GM21515 (cell line): ENCODE measurements at regions not wholly inside any gene's neighbourhood (a gene's known extent, or its start where the extent isn't known, plus 50 kb on each side); places are given as distances from the start of the nearest gene placed in this dataset.

ENCODE experiments used
- ATAC-seq: cut with Tn5 transposase; IDR thresholded peaks from one replicate; pipeline ENCODE4 v1.9.1; 2021; ENCODE audit not compliant: unreplicated experiment

DNA sequence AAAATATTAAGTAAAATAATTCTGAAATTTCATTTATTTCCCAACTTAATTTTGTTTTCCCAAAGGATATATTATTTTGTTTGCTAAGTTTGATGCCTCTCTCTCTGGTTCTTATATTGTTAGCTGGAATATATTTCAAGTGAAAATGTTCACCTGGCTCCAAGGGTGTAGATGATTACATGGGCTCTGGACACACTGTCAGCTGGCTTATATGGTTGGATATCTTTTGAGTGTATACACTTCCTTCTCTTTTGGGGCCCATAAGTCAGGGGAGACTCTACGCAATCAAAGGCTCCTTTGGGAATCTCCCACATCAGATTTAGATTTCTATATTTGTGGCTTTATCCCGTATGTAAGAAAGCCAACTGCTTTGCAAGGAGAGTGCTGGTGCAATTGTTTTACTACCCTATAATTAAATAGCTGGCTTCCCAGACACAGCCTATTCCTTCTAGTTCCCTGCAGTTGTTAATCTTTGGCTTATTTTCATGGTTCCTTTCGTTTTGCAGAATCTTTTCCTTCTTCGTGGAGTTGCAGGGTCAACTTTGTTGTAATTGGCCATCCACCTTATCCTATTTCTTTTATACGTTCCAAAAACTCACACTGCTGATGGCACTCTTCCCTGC is 225.7 kb downstream of the DPH6 start:
- no peak for ATAC-seq

DNA sequence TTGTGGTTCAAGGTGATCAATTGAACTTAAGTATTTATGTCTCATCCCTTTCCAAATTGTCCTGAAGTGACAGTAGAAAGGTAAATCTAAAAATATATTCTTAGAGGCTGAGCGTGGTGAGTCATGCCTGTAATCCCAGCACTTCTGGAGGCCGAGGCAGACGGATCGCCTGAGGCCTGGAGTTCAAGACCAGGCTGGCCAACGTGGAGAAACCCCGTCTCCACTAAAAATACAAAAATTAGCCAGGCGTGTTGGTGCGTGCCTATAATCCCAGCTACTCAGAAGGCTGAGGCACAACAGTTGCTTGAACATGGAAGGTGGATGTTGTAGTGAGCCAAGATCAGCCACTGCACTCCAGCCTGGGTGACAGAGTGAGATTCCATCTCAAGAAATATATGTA is 226.6 kb downstream of the DPH6 start:
- no peak for ATAC-seq

DNA sequence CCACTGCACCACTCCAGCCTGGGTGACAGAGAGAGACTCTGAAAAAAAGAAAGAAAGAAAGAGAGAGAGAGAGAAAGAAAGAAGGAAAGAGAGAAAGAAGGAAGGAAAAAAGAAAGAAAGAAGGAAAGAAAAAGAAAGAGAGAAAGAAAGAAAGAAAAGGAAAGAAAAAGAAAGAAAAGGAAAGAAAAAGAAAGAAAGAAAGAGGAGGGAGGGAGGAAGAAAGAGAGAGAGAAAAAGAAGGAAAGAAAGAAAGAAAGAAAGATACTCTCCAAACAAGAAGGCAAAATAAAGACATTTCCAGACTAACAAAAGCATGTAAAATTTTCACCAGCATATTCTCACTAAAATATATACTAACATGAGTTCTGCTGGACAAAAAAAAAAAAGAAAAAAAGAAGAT is 228.7 kb downstream of the DPH6 start:
- no peak for ATAC-seq

DNA sequence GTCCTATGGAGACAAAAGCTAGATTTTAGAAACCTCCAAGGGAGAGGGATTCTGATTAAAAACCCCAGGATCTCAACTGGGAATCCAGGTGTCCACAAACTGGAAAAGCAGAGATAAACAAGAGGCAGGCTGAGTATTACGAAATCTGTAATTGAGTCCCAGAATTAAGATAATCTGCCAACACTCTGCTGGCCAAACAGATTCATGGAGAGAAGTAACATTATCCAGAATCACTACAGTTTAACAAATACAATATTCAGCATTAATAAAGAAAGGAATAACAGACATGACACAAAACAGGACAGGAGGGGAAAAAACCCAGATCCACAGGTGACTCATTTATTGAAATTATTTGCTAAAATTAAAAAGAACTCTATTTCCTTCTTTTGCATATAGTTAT is 227.2 kb upstream of the NANOGP8 start:
- ATAC-seq: no peak

DNA sequence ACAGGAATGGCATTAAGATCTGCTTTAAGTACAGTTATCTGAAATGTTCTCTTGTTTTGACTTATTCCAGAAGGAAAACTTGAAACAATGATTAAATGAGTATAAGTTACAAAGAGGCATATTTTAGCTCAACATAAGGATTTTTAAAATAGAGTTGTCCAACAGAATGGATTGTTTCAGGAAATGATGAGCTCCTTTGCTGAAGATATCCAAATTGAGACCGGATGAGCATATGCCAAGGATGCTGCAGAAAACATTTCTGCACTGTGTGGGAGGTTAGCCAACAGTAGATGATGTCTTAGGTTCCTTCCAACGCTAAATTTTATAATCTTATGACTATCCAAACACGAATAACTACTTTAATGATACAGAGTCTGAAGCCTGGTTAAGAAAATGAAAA is 226.5 kb upstream of the NANOGP8 start:
- ATAC-seq: no peak

DNA sequence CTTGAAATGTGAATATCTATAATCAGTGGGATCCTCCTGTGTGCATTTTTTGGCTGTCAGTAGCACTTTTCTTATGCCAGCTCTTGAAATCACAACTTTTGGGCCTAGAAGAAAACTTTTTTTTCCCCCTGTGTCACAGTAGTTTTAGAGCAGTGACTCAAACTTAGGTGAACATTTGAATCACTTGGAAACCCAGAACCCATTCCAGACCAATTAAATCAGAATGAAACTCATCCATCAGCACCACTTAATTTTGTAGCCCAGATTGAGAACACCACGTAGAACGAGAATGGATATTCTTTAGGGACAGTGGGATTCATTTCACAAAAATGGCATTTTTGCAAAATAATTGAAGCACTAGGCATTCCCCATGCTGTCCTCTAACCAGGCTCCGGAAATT is 224.8 kb upstream of the NANOGP8 start:
- no peak for ATAC-seq

DNA sequence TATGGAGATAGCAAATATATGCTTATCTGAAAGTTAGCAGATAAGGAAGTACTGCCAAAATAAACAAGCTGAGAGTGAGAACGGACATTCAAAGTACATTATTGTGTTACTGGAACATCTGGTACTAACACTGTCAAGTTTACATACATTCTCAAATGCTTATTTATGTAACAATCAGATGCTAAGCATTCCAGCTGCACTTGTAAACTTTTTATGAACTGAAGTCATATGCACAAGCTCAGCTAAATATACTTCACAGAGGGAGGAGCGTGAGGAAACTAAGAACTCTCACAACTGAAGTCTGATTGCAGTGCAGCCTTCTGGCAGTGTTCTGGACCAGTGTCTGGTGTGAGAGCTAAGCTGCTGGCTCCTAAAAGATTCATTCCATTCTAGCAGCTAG is 223.7 kb upstream of the NANOGP8 start:
- ATAC-seq: no peak

DNA sequence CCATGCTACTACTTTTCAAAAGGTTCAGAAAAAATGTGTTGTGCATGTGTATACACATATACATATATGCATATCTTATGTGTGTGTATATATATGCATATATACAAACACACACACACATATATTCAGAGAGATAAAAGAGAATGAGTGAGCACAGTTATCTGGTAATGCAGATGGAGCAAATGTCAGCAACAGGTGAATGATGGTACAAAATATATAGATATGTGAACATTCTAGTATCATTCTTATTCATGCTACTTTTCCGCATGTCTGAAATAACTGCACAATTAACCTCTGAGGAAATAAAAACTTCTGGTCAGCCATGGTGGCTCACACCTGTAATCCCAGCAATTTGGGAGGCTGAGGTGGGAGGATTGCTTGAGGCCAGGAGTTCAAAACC is 222.6 kb upstream of the NANOGP8 start:
- no peak for ATAC-seq

DNA sequence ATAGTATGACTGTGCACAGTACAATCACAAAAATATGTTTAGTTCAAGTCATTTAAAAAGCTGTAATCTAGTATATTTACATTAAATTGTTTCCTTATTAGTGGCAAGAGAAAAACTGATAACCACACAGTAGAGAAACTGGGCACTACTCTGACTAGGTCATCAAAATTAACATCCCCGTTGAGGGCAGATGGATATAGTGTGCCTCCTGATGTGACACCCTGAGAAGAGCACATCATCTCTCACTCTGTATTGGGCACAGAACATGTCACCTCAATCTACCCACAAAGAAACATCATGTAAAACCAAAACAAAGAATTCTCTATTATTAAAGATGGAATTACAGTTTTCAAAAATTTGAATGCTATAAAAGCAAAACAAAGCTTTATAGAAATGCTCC is 221.9 kb upstream of the NANOGP8 start:
- ATAC-seq: no peak

DNA sequence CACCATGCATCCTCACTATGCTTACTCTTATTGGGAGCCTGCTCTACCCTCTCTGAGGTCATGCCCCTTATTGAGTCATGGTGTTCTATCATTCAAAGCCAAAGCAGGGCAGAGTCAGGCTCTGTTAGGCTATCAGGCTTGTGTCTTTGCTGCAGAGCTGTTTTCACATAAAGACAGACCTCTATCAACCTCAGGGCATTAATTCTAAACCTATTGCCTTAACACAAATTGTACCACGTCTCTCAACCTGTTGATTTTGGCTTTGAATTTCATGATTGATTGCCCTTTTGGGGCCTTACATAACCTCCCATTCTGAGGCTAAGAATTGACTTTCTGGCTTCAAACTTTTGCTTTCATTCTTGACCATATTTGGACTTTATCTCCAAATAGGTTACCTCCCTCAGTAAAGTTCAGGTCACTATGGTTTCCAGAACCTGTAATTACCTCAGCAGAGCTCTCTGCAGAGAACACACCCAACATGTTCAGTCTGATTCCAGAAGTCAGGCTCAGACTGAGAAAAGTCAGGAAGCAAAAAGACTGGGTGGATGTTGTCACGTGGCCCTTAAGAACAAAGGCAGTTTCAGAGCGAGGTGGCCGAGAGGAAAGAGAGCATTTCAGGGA is 221.4 kb upstream of the NANOGP8 start:
- ATAC-seq: no peak

DNA sequence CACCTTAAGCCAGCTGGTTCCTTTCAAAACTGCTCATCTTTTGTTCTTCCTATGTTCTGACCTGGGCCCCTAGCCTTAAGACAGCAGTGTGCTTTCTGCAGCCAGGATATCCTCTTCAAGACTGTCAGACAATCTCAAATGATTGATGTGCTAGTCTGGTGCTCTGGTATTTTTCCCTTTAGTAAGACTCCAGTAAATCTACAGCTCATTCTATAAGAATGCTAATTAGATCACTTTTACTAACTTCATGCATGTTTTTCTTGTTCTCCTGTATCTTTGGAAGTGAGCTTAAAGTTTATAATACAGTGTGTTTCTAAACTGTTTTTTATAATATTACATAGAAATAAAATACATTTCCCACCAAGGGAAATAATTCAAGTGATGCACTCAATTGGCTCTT is 220.9 kb upstream of the NANOGP8 start:
- ATAC-seq: no peak

DNA sequence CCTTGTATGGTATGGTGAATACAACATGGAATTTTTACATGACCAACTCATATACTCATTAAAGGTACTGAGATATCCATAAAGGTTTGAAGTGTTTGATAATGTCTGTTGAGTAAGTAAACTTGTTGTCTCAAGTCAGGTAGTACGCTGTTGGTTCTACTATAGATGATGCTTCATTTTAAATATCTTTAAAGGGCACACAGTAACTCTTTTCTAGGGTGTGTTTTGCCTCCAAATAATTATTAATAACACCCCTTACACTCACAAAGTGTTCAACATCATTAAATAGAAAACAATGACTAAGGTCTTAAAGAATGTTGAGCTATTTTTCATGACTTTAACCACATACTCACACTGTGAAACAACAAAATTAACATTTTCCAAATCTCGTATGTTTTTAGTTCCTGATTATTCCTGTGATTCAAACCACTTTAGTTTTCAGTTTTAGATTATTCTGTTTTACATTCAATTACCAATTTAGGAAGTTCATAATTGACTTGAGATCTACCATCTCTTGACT is 220.0 kb upstream of the NANOGP8 start:
- ATAC-seq: no peak

DNA sequence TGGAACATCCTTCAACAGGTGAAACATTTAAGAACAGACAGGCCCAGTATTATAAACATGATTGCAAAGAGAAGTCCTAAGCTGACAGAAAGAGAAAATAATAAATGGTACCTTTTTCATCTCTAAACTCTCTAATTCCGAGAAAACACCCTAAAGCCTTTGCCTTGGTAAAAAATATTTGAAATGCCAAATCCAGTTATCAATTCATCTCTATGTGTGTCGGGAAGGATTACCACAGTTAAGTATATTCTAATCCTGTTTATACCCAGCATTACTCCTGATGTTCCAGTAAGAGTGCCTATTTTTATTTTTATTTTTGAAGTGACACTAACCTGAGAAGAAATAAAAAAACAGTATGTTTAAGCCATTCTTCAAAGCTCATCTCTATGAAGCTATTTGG is 219.3 kb upstream of the NANOGP8 start:
- ATAC-seq: no peak

DNA sequence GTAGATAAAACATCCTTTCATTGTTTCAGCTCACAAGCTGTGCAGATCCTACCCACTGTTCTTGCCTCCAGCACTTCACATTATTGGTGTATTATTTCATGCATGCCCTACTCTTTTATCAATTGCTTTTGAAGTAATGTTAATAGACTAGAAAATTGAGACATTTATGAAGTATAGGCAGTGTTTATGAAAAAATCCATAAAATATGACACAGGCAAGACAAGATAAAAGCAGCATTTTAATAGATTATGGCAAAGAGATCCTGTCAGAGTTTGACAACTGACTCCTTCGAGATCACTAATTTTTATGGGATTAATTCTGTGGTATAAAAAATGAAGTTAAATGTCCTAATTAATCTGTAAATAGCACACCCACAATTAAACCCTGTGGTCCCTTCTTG is 217.2 kb upstream of the NANOGP8 start:
- no peak for ATAC-seq

DNA sequence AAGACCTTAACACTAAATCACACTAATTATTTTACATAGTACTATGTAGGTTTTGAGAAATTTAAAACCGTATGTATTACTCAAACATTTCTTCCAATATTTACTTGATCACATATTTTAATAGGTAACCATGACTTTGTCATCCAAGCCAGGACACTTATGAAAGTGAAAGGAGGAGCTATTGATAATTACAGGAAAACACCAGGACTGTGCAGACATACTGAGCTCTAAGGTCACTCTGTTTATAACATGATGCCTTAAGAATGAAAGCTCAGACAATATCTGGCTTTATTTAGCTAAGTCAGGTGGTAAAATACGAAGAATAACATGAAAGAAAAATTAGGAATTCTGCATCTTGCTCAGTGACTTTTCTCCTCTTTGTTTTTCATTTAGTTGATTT is 216.0 kb upstream of the NANOGP8 start:
- ATAC-seq: no peak

DNA sequence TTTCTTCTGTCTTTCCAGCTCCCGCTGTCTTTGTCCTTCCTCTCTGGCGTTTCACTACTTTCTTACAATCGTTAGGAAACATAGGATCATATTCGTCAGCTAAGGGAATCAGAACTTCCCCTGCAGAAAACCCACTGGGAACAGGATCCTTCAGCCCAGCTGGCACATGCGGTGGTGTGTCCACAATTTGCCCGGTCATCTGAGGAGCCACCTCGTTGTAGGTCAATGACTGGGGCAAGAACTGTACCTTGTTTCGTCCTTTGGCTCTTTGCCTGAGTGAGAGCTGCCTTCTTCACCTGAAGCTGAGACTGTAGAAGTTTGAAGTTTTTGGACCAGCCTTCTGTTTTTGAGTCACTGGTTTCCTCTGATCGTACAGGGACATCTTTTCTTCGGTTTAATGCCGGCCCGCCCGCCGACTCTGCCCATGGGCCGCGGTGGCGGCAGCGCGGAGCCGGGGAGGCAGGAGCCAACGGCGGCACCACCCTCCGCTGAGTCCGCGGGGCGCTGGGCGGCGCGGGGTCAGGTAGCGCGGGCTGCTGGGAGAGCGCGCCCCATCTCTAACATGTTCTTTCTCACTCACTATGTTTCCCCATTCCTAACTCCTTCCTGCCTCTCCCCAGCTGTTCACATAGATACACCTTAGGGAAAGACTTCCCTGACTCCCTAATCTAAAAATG is 214.1 kb upstream of the NANOGP8 start:
- ATAC-seq: no peak

DNA sequence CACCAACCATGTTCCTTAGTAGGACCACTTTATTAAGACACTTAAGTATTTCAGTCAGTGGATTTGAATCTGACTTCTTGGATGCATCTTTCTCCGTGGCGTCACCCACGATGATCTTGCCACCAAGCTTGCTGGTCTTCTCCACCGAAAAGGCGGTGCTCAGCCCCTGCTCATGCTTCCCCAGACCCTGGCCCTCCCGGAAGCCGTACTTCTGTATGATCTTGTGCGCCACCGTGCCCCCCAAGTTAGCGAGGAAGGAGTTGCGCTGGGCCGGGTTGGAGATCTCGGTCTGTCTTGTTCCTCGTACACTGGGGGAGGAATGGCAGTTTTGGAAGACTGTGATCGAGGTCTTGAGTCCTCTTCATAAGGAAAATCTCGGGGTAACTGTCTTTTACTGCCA is 213.4 kb upstream of the NANOGP8 start:
- ATAC-seq: no peak

DNA sequence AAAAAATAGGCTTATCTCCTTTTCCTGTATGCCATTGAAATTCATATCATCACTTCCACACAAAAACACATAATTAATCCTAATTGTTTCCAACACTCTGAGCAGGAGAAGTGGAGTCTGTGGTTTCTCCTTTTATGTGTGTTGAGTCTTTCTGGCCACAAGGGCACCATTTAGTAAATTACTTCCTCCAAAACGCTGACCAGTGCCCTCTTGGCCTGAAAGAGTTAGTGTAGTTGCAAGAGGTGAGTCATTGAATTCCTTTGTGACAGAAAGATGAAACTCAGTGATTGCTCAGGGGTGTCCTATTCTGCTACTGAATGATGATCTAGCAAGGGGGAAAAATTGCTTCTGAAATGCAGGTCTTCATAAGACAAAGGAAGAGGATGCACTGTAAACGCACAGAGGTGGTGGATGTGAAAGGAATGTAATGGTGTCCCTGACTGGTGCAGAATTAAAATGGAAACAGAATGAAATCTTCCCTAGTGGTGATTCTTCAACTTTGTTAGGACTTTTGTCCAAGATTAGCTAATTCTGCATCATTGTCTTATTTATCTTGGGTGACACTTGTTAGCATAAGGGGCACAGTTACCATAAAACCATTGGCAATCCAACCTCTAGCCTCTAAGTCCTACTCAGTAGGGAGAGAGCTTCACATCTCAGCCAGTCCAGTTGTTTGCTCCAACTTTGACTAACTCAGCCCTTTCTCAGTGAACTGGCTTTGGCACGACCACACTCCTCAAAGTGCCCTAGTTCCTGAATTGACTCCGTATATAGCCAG is 208.4 kb upstream of the NANOGP8 start:
- ATAC-seq: no peak

DNA sequence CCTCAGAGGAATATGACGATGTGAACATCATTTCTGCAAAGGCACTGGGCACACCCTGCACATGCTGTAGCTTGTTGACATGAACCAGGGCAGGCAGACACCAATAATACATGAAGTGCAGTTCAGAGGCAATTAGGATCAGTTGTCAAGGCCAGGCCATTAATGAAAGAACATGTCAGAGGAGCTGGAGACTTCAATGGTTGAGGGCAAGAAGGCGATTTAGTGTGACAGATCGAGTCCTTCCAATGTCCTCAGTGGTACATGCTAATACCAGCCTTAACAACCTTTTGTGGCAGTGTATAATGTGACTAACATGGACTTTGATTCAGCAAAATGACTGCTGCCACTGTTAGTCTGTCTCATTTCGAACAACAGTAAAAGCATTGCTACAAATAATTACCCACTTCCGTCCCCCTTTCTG is 205.2 kb upstream of the NANOGP8 start:
- no peak for ATAC-seq

DNA sequence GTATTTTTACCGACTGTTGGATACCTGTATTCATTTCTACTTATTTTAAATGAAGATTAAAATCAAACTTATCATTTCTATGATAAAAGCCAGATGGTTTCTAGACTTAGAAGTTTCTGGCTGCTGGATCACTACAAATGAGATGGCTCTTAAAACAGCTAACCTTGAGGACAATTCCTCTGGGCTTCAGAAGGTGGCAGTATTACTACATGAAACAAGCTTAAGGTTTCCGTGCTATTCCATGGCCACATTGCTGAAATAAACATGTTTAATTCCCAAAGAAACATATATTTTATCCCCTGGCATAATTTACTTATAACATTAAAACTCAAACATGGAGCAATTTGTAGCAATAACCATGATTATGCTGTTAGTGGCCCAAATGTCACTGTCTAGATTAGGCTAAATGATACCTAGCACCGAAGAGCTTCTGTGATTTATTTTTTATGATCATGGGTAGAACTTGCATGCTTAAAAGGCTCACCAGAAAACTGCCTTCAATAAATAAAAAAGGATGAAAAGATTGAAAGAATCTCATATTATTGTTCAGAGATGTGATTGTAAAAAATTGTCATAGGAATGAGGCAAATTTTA is 204.0 kb upstream of the NANOGP8 start:
- ATAC-seq: no peak

DNA sequence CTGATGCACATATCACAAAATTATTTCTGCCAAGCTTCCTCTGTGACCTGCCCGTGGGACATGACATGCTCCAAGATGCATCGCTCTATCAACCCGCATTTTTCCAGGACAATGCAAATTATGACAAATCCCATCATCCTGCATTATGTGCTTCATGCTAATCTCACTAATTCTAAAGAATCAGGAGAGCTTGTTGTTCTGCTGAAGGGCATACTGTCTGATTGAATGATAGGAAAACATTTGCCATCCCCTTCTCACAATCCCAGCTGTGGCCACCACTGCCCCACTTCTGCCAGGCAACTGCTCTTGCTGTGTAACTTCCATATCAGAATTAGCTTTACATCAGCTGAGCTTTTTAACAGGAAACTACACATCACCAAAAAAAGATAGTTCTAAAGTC is 203.5 kb upstream of the NANOGP8 start:
- no peak for ATAC-seq
